ENCODE measurements at regions not wholly inside any gene's neighbourhood (a gene's known extent, or its start where the extent isn't known, plus 50 kb on each side); places are given as distances from the start of the nearest gene placed in this dataset.
A peak's percentile ranks its signal among the peaks of the same experiment; 100 is the strongest.

GRCh38 chr4:110798687-110799086 is 175.8 kb upstream of the PITX2 start:
- no peak for TF ChIP-seq CTCF (conservative IDR thresholded peaks at IDR 0.05; ENCODE audit: control insufficient read depth, insufficient read depth, low read depth, low read length)
- DNase-seq (ENCODE audit: low read depth) = no peak
- no peak overlapping the region for H3K4me3 ChIP-seq (ENCODE audit: control insufficient read depth, low read depth, low read length)

- no peak for DNase-seq (ENCODE audit: low read depth)
- no peak for TF ChIP-seq CTCF (conservative IDR thresholded peaks at IDR 0.05; ENCODE audit: control insufficient read depth, insufficient read depth, low read depth, low read length)
- no peak overlapping the region for H3K4me3 ChIP-seq (ENCODE audit: control insufficient read depth, low read depth, low read length)
Measured at GRCh38 chr4:110799211-110799610, 176.3 kb upstream of the PITX2 start.

- no peak for TF ChIP-seq CTCF (conservative IDR thresholded peaks at IDR 0.05; ENCODE audit: control insufficient read depth, insufficient read depth, low read depth, low read length)
- no peak for DNase-seq (ENCODE audit: low read depth)
- H3K4me3 ChIP-seq (ENCODE audit: control insufficient read depth, low read depth, low read length) = no peak overlapping the region
Measured at GRCh38 chr4:110801591-110801990, 178.7 kb upstream of the PITX2 start.

DNA sequence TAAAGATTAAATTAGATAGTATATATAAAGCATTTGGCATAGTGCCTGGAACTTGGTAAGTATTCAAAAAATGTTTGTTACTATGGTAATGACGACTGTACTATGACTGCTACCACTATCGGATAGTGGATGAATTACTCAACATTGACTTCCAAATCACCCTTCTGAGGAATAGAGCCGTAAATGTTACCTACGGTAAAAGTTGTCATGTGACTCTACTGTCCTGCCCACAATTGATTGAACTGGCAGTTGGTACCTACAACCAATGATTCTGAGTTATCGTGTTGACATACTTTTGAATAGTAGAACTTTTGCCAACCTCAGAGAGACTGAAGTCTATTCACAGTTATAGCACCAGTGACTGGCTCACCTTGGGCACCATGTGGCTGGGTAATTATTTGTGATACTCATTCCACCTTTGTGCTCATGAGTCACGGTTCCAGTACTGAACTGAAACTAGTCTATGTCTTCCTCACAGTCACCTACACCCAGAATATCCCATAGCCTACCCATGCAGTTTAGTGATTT is 185.5 kb upstream of the PITX2 start:
- DNase-seq (ENCODE audit: low read depth) = peak; percentile 40
- no peak for TF ChIP-seq CTCF (conservative IDR thresholded peaks at IDR 0.05; ENCODE audit: control insufficient read depth, insufficient read depth, low read depth, low read length)
- no peak overlapping the region for H3K4me3 ChIP-seq (ENCODE audit: control insufficient read depth, low read depth, low read length)

- DNase-seq (ENCODE audit: low read depth) = no peak
- no peak overlapping the region for H3K4me3 ChIP-seq (ENCODE audit: control insufficient read depth, low read depth, low read length)
- TF ChIP-seq CTCF (conservative IDR thresholded peaks at IDR 0.05; ENCODE audit: control insufficient read depth, insufficient read depth, low read depth, low read length) = no peak
Measured at GRCh38 chr4:110815950-110816349, 193.1 kb upstream of the PITX2 start.

DNA sequence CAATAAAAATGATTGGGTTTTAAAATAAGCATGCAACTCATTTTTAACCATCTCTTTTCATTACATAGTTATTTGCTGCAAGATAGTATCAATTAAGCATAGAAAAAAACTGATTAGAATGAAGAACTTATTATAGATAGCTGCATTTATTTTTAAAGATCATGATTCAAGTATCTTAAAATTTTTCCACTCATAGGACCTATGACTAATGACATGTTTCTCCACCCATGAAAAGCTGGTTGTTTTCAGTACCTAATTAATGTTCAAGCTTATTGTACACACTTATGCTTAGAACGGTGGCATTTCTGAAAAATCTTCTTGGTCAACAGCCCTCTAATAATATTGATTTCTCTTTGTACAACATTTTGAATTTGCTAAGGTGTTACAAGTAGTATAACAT is 193.5 kb upstream of the PITX2 start:
- H3K4me3 ChIP-seq (ENCODE audit: control insufficient read depth, low read depth, low read length) = no peak overlapping the region
- no peak for TF ChIP-seq CTCF (conservative IDR thresholded peaks at IDR 0.05; ENCODE audit: control insufficient read depth, insufficient read depth, low read depth, low read length)
- no peak for DNase-seq (ENCODE audit: low read depth)

DNA sequence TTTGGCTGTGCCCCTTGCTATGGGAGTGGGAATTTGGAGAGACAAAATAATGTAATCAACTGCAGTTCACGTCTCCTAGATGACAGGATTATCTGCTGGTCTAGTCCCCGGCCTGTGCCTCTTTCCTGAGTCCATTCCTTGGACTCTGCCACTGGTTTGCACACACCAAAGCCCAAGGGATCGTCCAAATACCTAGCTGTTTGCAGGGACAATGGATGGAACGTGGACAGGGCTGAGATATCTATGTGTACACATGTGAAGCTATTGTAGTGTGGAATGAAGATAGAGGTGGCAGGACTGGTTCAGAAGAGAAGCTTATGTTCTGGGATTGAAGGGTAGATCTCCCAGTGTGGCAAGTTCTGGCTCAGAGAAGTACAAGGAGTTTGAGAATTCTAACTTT is 198.3 kb upstream of the PITX2 start:
- TF ChIP-seq CTCF (conservative IDR thresholded peaks at IDR 0.05; ENCODE audit: control insufficient read depth, insufficient read depth, low read depth, low read length) = no peak
- no peak for DNase-seq (ENCODE audit: low read depth)
- no peak overlapping the region for H3K4me3 ChIP-seq (ENCODE audit: control insufficient read depth, low read depth, low read length)

Measured in fibroblast of mammary gland (primary cell).